GM21447 (cell line): ENCODE measurements at regions not wholly inside any gene's neighbourhood (a gene's known extent, or its start where the extent isn't known, plus 50 kb on each side); places are given as distances from the start of the nearest gene placed in this dataset.

Source experiments
- ATAC-seq: cut with Tn5 transposase; IDR thresholded peaks from one replicate; pipeline ENCODE4 v1.9.1; 2021; ENCODE audit not compliant: unreplicated experiment

DNA sequence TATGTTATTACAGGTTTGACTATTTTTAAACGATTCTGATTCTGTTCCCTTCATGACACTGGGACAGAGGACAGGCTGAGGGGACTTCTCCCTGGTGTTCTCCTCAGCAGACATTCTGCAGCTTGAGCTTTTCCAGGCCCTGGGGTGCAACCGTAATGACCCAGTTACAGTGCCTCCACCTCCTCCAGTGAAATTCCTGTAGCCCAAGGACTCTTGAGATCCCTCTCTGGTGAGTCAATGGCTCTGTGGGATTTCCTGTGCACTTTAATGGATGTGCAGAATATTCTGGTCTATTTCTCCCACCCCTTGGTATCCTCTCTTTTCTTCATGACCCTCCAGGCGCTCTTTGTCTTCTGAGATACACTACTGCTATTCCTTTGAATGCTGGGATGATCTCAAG lies 319.3 kb downstream of the INHBA start:
- no peak for ATAC-seq

- no peak for ATAC-seq
Measured at GRCh38 chr7:41378156-41378555, 324.7 kb downstream of the INHBA start.

DNA sequence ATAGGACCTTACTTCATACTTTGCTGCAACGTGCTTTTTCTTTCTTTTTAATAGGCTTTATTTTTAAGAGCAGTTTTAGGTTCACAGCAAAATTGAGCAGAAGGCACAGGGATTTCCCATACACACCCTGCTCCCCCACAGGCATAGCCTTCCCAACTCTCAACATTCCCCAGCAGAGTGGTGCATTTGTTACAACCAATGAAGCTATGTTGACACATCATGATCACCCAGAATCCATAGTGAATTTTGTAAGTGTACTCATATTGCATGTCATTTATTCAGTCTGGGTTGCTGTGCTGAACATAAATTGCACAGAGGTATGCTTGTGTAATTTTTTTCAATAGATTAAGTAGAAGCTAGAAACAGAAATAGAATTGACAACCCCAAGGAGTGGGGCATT lies 327.3 kb downstream of the INHBA start:
- no peak for ATAC-seq

DNA sequence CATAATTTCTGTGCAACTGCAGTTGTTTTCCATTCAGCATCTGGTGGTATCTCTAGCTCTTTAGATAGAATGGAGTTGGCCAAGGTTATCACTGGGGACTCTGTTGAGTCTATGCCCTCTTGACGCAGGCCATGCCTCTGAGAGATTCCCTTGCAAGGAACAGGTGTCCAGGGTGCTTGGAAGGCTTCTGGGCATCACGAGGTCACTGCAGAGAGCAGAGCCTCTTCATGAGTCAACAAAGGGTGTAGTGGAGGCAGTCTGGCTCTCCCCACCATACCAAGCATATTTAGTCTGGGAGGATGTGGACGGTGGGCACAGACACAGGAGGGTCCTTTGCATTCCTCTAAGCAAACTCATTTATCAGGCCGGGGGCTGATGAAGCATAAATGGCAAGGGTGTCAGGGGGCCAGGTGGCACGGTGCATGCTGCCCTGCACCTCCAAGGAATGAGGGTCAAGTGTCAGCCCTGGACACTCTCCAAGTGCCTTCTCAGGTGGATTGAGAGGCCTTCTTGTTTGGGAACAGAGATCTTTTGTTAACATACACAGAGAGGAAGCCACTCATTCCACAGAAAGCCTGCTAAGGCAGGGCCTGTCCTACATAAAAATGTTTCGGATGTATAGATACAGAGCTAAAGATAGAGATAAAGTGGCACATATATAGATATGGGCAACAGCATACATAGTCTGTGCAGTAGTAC lies 328.6 kb downstream of the INHBA start:
- ATAC-seq, result no peak

DNA sequence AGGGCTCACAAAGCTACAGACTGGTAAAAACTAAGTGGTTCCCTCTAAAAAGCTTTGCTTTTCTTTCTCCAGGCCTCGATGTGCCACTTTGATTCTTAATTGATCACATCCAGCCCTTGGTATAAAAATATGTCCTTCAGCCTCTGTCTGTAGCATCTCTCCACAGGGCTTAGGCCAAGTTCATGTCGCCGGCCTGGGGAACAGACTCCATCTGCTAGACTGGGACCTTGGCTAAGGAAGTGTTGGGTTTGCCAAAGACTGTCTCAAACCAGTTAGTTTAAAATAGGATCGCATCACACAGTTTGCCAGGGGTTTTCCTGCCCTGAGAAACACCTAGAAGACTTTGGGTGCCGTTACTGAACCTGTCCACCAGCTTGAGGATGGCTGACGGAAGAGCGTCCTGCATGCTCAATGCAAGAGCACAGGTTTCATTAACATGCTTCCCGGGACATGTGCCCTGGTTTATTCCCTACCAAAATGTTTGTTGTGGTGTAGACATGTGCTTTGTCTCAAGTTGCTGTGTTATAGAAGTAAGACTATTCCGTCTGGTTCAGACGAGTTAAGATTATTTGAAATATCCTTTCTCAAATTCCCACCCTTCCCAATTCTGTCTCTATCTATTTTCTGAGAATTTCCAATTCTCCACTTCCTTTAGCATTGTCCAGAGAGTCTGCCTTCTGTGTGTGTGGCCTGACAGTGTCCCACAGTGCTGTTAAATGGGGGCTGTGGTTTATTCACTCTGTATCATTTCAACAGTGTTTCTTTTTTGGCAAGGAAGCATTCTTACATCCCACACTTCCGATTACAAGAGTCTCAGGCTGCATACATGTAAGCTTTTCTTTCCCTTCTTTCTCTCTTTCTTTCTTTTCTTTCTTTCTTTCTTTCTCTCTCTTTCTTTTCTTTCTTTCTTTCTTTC lies 334.7 kb downstream of the INHBA start:
- no peak for ATAC-seq

GRCh38 chr7:41351091-41351490 lies 351.8 kb downstream of the INHBA start:
- no peak for ATAC-seq

DNA sequence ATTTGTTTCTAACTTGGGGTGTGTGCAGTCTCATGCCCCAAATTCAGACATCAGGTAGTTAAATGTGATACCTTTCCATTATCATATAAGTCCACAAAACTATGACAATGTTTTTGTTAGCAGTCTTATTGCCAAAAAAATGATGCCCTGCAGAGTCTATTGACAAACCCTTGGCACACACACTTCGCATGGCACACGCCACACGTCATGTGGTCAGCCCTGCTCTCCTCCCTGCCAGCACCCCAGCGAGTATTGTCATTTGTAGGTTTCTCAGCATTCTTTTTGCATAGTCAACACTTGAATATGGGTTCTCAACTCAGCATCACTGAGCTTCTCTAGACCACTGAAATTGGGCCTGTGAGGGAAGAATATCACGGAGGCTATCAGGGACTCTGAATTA lies 356.0 kb downstream of the INHBA start:
- no peak for ATAC-seq

DNA sequence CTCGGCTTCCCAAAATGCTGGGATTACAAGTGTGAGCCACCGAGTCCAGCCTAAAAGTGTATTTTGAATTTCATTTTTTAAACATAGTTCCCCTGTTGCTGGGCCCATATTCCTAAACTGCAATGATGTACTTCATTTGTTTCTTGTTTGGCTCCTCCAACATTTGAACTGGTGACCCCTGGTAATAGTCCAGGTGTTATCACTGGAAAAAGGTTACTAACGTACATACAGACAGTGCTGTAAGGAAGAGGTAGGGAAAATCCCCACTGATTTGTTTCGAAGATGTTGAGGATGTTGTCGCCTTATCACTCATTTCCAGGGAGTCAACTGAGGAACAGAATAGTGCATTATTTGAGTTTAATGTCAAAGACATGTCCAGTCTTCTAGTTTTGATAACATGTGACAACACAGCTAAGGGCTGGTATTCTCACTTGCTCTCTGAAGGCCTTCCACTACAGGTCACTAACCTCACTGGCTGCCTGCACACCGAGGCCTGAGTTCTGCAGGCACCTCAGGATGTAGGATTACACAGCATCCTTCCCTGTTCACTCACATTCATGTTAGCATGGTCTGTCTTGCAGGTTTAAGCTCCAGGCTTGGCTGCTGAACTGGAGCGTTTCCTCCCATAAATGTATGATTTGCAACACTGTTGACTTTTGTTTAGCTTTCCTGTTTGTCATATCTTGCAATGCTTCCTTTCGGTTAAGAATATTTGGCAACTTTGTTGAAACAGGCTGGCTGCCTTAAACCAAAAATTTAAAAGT lies 362.8 kb downstream of the INHBA start:
- no peak for ATAC-seq

GRCh38 chr7:41336981-41337380 lies 365.9 kb downstream of the INHBA start:
- ATAC-seq, result no peak

- ATAC-seq, result no peak
Measured at GRCh38 chr7:41336455-41336952, 366.4 kb downstream of the INHBA start.

DNA sequence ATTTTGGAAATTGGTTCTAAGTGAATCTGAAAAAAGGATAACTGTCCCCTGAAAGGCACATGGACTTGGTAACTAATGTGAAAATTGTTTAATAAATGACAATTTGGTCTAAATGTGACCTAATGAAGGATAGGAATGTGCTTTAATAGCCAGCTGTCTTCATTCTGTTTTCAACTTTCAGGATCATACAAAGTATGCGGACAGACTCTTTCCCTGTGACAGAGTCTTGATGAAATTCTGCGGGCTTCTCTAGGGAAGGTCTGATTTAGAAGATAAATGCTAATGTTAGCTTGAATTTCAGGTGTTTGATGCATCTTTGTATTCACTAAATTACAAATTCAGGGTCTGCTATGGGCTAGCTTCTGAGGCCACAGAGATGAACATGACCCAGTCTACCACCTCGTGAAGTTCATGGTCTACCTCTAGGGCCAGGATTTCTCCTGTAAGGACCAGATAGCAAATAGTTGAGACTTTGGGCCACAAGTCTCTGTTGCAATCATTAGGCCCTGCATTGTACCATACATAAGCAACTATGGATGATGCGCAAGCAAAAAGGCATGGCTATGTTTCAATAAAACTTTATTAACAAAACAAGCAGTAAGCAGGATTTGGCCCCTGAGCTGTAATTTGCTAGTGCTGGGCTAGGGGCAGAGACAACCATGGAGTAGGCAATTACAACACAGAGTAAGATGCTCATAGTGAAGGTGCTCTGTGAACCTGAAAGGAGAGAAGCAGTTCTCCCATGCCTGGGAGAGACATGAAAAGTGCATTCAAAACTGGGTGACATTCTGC lies 368.6 kb downstream of the INHBA start:
- ATAC-seq, result no peak

- no peak for ATAC-seq
Measured at GRCh38 chr7:41333511-41333910, 369.4 kb downstream of the INHBA start.

GRCh38 chr7:41331194-41331593 lies 371.7 kb downstream of the INHBA start:
- ATAC-seq, result no peak

- no peak for ATAC-seq
Measured at GRCh38 chr7:41328544-41328943, 374.3 kb downstream of the INHBA start.

- ATAC-seq, result no peak
Measured at GRCh38 chr7:41328131-41328530, 374.8 kb downstream of the INHBA start.

DNA sequence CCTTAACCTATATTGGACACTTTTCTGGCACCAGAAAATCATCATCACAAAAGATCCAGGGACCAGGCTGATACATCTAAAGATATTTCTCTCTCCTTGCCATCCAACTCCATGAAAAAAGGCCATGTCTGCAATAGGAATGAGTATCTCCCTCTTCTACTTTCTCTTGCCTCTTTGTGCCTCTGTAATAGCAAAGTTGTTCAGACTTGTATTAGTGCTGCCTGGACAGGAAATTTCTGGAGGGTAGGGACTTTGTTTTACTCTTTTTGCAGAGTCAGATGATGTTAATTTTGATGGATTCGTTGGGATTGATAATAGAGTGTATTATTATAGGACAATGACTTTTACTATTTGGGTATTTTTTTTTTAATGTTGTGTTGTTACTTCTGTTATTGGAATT lies 376.3 kb downstream of the INHBA start:
- ATAC-seq, result no peak

DNA sequence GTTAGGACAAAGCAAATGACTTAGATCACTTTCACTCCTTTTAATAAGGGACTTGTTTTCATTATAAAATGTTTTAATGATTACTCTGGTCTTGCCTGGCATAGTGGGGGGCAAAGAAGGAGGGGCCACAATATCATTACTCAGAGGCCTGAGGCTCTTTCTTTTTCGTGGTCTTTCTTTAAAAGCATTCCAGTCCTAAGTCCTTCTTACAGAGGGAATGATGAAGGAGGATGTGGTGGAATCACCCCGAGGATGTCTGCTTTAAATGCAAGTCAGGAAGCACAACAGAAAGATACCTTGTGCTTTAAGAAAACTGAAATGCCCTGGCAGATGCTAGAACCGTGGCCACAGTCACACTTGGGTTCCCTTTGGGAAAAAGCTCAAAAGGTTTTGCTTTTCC lies 379.1 kb downstream of the INHBA start:
- no peak for ATAC-seq

GRCh38 chr7:41319581-41319980 lies 383.3 kb downstream of the INHBA start:
- no peak for ATAC-seq

DNA sequence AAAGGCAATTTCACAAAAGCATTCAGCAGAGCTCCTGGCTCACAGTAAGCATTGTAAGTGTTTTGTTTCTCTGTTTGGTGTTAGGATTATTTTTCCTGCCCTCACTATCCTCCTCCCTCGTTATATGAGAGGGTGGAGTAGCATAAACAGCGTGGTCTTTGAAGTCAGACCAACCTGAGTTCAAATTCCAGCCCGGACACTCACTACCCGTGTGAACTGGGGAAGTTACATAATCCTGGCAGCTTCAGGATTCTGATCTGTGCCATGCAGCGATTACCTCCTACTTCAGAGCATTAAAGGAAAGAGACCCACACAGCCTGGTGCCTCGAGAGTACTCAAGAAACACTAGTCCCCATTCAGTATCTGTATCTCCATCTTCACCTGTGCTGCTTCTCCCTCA lies 386.5 kb downstream of the INHBA start:
- no peak for ATAC-seq

- ATAC-seq, result no peak
Measured at GRCh38 chr7:41315764-41316163, 387.1 kb downstream of the INHBA start.

DNA sequence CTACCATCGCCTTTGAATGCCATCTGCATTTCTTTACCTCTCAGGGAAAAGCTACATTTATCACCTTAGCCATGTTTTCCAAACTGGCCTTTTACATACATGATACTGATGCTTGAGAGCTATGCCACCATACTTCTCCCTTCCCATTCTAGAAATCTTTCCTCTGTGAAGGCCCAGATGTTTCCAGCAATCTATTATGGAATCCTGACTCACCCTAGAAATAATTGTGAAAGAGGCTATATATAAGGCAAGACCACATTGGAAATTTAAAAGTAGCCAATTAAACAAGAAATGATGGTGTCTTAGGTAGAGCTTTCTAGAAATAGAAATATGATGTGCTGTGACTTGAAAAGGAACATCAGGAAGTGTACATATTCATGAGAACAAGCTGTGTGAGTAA lies 389.7 kb downstream of the INHBA start:
- ATAC-seq, result no peak
